GM18873 (cell line): ENCODE measurements at regions not wholly inside any gene's neighbourhood (a gene's known extent, or its start where the extent isn't known, plus 50 kb on each side); places are given as distances from the start of the nearest gene placed in this dataset.
"Not testable (repeated sequence)": the region's sequence is repeated elsewhere in the genome, so short reads cannot be mapped to it uniquely, and the experiment has no call there.

Experiments used
- ATAC-seq: cut with Tn5 transposase; IDR thresholded peaks from one replicate; pipeline ENCODE4 v1.9.1; 2021; ENCODE audit warnings: mild to moderate bottlenecking, moderate library complexity, moderate number of reproducible peaks; ENCODE audit not compliant: unreplicated experiment, low FRiP score

- no peak for ATAC-seq
Measured at GRCh38 chr3:30401971-30402370, 204.4 kb upstream of the TGFBR2 start.

- ATAC-seq, result no peak
Measured at GRCh38 chr3:30407651-30408050, 198.8 kb upstream of the TGFBR2 start.

GRCh38 chr3:30408105-30408557 lies 198.3 kb upstream of the TGFBR2 start:
- no peak for ATAC-seq

- no peak for ATAC-seq
Measured at GRCh38 chr3:30418443-30418842, 188.0 kb upstream of the TGFBR2 start.

GRCh38 chr3:30421266-30421665 lies 185.1 kb upstream of the TGFBR2 start:
- ATAC-seq, result no peak

GRCh38 chr3:30426293-30426993 lies 180.0 kb upstream of the TGFBR2 start:
- ATAC-seq, result no peak

- no peak for ATAC-seq
Measured at GRCh38 chr3:30428251-30428650, 178.2 kb upstream of the TGFBR2 start.

- no peak for ATAC-seq
Measured at GRCh38 chr3:30435861-30436331, 170.5 kb upstream of the TGFBR2 start.

GRCh38 chr3:30437171-30437601 lies 169.2 kb upstream of the TGFBR2 start:
- ATAC-seq, result no peak

- ATAC-seq, result no peak
Measured at GRCh38 chr3:30438126-30438525, 168.3 kb upstream of the TGFBR2 start.

GRCh38 chr3:30439451-30440053 lies 166.8 kb upstream of the TGFBR2 start:
- ATAC-seq, result no peak

GRCh38 chr3:30440147-30440604 lies 166.2 kb upstream of the TGFBR2 start:
- no peak for ATAC-seq

- no peak for ATAC-seq
Measured at GRCh38 chr3:30440880-30441279, 165.5 kb upstream of the TGFBR2 start.

GRCh38 chr3:30443756-30444673 lies 162.4 kb upstream of the TGFBR2 start:
- ATAC-seq, result no peak

- no peak for ATAC-seq
Measured at GRCh38 chr3:30448450-30449289, 157.7 kb upstream of the TGFBR2 start.

GRCh38 chr3:30449290-30449632 lies 157.1 kb upstream of the TGFBR2 start:
- ATAC-seq, result no peak

- ATAC-seq, result no peak
Measured at GRCh38 chr3:30452446-30452845, 154.0 kb upstream of the TGFBR2 start.

GRCh38 chr3:30453360-30454039 lies 152.9 kb upstream of the TGFBR2 start:
- ATAC-seq, result no peak

GRCh38 chr3:30454636-30455035 lies 151.8 kb upstream of the TGFBR2 start:
- ATAC-seq, result no peak

GRCh38 chr3:30455112-30455511 lies 151.3 kb upstream of the TGFBR2 start:
- ATAC-seq, result not testable (repeated sequence)
